Right hindlimb (tissue), 1 donor: ENCODE measurements at regions not wholly inside any gene's neighbourhood (a gene's known extent, or its start where the extent isn't known, plus 50 kb on each side); places are given as distances from the start of the nearest gene placed in this dataset.
A peak's percentile ranks its signal among the peaks of the same experiment; 100 is the strongest.
"Not testable (repeated sequence)": the region's sequence is repeated elsewhere in the genome, so short reads cannot be mapped to it uniquely, and the experiment has no call there.

Experiments
- DNase-seq: peaks from one replicate; pipeline ENCODE4 v3.0.0-alpha.2; 2018

DNA sequence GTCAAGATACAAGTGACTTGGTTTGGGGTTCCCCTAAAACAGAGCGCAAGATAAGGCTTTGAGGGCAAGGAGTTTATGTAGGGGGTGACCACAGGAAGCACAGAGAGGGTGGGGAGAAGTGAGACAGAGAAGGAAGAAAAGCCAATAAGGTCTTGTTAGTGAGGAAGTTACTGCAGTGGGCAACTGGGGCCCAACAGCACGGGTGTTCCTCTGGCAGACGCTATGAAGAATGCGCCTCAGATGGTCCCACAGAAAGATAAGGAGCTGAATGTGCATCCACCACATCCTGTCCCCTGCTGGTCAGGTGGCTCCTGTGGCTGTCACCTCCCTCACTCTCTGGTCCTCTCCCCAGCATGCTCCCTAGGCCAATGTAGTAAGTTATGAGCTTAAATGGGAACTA is 333.5 kb downstream of the TSHZ3 start:
- DNase-seq, result no peak

DNA sequence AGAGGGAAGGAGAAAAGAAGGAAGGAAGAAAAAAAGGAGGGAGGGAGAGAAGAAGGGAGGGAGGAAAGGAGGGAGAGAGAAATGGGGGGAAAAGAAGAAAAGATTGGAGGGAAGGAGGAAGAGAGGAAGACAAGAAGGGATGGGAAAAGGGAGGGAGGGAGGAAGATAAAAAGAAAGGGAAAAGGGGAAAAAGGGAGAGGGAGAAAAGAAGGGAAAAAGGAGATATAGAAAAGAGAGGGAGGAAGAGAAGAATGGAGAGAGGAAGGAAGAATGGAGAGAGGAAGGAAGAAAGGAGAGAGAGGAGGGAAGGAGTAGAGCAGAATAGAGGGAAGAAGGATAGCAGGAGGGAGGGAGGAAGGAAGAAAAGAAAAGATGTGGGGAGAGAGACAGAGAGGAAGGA is 334.6 kb downstream of the TSHZ3 start:
- DNase-seq, result no peak

DNA sequence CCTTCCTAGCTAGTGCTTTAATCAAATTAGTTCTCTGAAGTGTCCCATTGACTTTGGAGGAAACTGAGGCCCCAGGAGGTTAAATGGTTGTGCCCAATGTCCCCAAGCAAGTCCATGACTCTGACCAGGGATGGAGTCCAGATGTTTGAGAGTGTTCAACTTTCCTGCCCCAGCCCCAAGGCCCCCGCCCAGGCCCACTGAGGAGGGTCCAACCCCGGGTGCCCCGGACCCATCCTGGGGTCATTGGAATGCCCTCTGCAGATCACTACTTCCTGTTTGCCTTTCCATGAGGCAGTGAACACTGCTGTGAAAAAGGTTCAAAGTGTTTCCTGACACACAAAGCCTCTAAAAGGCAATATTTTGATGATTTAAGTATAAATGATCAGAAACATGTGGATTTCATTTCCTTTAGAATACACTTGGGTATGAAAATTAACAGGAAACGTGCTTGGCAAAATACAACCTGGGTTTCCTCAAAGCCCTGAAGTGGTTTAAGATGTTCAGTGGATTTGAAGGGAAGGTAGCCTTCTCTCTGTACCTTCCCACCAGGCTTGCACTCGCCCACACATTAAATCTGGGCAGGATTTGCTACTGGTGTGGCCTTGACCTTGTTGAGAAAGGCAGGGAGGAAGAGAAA is 335.7 kb downstream of the TSHZ3 start:
- DNase-seq, result peak; percentile 32

DNA sequence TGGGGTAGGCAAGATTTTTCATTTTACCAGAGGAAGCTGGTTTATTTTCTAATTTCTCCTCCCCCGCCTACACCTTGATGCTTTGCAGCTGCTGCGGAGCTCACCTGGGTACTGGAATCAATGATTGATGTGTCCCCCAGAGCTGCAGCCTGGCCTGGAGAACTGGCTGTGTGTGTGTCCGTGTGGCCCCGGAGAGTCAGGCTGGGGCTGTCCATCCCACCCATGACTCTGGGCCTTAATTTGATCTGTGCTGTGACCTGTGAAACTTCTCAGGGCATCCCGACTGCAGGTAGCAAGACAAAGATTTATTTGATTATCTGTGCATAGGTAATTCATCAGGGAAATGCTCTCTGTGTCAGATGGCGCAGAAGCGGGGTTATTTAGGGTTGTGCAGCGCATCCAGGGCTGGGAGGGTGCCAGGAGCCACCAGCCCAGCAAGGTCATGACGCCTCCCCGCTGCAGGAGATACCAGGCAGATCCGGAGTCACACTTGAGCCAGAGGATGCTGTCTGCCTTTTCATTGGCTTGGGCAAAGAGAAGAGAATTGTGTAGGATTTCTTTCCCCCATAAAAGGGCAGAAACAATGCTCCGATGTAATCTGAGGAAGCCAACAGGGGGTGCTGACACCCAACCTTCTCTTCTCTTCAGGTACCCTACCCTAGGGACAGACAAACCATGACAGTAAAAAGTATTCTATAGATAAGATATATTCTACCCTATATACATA is 346.6 kb downstream of the TSHZ3 start:
- DNase-seq, result no peak

DNA sequence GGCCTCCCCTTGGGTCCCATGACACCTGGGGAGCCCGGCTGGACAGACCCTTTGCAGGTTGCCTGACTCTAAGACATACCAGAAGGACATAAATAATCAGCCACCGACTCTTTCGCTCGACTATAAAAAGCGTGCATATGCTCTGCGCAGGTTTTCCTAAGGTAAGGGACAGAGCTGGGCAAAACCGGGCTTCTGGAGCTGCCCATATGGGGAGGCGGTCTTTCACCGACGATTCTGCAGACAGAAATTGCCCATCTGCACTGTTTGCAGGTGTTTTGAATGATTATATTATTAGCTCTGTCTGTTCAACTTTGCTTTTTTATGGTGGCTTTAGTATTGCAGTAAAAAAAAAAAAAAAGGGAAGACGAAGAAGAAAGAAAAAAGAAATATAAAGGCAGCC is 347.2 kb downstream of the TSHZ3 start:
- DNase-seq, result no peak

DNA sequence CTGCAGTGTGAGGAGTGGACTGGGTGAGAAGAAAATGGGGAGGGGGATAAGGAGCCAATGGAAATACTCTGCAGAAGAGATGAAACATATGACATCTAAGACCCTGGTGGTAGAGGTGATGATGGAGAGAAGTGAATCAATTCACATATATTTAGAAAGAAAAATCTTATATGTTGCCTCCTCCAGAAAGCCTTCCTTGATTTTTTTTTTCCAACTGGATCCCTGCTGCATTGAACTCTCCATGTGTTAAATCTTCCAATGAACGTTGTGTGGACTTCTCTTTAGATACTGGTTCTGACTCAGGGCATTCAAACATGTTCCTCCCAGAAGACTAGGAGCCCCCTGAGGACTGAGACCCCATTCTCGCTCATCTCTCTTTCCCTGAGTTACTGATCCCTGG is 348.3 kb downstream of the TSHZ3 start:
- no peak for DNase-seq

DNA sequence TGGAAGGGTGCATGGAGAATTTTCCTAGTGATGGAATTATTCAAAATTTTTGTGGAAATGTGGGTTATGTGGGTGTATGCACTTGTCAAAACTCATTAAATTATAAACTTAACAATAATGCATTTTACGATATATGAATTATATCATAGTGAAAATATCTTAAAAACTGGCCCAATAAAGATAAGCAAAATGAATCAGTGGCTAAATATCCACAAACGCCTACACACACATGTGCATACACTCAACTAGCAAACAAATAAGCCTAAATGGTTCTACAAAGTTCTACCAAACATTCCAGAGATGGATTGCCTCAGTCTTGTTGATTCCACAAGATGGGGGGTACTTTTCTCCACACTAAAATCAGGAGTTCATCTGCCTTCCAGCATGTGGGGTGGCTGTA is 349.5 kb downstream of the TSHZ3 start:
- DNase-seq, result no peak

DNA sequence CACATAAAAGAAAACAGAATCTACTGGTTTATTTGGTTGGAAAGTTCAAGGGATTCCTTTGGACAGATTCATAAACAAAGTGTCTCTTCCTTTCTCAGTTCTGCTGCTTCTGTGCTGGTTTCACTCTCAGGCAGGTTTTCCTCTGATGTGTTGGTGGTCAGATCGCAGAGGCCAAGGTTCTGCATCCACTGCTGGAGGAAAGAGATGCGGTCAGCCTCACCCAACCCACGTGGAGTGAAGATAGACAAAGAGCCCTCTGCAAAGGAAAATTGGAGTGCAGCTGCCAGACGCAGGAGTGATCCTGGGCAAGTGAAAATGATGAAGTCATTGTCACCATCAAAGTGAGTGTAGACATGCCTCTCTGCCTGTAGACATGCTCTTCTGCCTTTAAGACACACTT is 352.0 kb downstream of the TSHZ3 start:
- DNase-seq, result no peak

DNA sequence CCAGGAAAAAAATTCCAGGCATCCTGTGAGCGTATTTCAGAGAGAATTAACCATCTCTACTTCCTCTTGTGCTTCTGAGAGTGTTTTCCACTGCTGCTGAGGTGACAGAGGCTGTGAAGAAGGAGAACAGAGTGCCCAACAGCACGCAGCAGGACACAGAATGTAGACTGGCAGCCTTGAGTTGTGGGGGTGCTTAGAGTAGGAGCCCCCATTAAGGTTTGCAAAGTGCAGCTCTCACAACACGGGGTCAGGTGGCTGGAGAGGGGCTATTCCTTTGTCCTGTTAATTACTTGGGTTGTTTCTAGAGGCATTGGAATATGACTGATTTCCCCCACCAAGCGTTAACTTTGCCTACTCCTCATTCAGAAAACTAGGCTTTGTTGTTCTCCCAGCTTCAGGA is 370.6 kb downstream of the TSHZ3 start:
- no peak for DNase-seq

DNA sequence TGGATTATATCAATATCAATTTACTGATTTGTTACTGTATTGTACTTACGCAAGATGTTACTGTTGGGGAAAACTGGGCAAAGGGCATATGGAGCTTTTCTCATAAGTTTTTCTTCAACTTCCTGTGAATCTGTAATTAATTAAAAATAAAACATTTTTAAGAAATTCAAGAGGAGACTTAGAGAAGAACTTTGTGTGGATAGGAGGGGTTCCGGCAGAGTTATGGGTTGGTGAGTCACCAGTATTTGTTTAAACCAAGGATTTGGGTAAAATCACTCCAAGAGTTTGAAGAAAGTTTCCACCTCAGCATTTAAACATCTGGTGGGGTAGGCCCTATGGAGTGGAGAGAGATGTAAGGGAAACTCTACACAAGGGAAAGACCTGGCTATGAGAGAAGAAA is 379.6 kb downstream of the TSHZ3 start:
- DNase-seq, result no peak

DNA sequence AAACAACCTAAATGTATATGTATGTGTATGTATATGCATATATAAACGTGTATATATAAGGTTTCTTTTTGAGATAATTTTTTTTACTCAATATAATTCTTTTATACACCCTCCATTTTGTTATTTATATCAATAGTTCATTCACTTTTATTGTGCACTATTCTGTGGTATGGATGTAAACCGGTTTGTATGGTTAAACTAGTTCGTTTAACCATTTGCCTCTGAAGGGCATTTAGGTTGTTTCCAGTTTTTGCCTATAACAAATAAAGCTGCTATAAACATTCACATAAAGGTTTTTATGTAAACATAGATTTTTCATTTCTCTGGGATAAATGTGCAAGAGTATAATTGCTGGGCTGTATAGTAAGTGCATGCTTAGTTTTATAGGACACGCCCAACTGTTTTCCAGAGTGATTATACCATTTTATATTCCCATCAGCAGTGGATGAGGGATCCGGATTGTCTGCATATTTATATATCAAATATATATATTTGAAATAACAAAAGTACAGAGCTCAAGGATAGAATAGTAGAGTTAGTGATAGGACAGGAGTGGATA is 380.3 kb downstream of the TSHZ3 start:
- no peak for DNase-seq

DNA sequence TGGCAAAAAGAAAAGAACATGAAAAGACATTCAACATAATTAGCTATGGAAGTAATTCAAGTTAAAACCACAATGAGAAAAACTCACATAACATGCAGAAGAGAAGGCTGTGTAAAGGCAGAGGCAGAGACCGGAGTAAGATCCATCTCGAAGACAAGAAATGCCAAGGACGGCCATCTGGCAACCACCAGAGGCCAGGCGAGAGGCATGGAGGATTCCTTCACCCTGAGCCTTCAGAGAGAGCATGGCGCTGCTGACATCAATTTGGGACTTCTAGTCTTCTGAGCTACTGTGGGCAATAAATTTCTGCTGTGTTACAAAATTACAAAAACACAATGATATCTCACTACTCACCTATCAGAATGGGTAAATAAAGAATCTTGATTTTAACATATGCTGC is 381.0 kb downstream of the TSHZ3 start:
- DNase-seq, result no peak

DNA sequence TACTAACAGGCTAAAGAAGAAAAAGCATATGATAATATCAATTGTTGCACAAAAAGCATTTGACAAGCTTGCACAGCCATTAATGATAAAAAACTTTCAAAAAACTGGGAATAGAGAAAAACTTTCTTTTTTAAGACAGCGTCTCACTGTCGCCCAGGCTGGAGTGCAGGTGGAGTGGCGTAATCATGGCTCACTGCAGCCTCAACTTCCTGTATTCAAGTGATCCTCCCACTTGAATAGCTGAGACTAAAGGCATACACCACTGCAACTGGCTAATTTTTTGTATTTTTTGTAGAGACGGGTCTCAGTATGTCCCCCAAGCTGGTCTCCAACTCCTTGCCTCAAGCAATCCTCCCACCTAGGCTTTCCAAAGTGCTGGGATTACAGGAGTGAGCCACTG is 382.8 kb downstream of the TSHZ3 start:
- DNase-seq, result no peak

DNA sequence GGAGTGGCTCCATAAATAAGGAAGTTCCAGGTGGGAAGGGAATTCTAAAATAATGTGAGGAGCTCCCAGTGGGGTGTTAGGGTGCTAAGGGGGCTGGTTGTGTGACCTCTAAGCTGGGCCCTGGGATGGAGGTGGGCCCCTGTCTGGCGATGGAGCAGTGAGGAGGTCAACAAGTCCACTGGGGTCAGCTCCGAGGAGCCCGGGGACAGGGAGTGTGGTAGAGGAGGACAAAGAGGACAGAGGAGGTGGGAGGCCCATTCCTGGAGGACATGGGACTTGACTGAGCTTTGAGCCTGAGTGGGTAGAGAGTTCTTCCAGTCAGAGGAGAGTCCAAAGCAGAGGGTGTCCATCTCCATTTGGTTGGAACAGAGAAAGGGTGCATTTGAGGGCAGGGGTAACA is 390.2 kb downstream of the TSHZ3 start:
- DNase-seq, result no peak

DNA sequence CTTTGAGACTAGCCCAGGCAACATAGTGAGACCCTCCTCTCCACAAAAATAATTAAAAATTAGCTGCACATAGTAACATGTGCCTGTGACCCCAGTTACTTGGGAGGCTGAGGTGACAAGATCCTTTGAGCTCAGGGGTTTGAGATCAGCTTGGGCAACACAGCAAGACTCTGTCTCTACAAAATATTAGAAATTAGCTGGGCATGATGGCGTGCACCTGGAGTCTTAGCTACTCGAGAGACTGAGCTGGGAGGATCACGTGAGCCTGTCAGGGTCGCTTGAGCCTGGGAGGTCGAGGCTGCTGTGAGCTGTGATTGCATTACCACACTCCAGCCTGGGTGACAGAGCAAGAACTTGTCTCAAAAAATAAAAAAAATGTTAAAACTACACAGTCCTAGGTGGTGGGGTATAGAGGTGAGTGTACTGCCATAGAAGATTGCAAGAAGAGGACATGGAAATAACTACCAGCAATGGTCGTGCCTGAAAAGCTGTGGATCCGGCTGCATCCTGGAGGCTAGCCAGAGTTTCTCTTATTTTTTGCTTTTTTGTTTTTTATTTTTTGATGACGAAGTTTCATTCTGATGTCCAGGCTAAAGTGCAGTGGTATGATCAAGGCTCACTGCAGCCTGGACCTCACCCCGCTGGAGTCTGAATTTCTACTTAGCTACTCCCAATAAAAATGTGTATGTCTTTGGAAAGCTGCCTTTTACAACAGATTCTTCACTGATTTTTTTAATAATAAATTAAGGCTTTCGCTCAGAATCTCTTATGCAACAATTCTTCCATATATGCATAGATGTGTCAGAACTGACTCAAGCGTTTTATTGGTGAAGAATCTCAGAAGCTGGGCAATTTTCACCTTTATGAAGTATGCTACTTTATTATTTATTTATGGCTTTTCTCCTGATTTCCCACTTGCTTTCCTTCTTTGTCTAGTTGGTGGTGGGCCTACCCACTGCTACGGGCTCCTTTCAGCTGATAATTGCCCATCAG is 393.8 kb downstream of the TSHZ3 start:
- no peak for DNase-seq

DNA sequence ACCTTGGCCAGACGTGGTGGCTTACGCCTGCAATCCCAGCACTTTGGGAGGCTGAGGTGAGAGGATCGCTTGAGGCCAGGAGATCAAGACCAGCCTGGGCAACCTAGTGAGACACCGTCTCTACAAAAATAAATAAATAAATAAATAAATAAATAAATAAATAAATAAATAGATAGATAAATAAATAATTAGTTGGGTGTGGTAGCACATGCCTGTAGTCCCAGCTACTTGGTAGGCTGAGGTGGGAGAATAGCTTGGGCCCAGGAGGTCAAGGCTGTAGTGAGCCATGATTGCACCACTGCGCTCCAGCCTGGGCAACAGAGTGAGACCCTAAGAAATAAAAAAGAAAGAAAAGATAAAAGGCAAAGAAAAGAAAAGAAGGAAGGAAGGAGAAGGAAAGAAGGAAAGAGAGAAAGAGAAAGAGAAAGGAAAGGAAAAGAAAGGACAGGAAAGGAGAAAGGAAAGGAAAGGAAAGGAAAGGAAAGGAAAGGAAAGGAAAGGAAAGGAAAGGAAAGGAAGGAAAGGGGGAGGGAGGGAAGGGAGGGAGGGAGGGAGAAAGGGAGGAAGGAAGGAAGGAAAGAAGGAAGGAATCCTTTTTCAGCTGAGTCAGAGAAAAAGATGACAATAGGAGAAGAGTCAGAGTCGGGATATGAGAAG is 404.8 kb downstream of the TSHZ3 start:
- DNase-seq, result not testable (repeated sequence)

DNA sequence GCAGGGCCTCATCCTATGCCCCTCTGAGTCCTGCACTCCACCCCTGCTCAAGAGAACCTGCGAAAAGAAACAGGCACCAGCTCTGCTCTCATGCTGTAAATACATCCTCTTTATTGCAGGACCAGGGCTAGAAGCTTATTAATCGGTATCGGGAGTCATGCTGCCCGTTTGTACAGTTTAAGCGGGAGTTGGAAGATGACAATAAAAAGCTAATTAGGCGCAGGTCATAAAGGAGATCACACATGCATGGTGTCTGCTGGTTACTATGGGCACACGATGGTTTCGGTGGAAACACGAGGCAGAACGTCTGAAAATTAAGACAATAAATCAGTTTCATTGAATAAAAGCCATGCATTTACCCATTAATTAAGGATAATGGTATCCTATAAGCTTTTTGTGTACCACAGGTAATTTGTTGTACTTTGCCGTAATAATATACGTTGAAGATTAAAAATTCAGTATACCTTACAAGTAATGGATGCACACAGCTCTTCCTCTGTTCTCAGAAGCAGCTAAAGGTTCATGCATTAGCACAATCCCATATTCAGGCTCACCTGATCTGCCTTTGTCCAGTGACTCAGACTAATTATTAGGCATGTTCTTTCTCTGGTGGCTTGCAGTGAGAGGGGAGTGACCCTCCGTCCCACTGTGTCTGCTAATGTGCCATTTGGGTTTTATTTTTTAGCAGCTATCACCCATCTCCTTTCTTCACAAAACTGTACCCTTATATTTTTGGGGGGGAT is 406.0 kb downstream of the TSHZ3 start:
- DNase-seq, result no peak

DNA sequence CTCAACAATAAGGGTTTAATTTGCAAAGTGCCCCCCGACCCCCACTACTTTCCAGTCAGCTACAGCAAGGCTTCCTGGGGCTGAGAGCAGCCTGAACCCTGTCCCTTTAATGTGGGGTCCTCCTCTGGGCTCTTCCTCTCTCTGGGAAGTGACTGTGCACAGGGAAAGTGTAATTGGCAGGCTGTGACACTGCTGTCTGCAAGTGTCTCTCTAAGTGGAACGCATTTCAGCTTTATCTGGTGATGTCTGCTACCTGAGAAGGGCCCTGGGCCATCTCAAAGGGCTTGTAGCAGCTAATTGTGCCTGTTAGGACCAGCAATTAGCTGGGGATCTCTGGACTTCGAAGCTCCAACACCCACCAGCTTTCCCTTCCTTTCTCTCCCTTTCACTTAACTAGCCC is 406.6 kb downstream of the TSHZ3 start:
- no peak for DNase-seq

DNA sequence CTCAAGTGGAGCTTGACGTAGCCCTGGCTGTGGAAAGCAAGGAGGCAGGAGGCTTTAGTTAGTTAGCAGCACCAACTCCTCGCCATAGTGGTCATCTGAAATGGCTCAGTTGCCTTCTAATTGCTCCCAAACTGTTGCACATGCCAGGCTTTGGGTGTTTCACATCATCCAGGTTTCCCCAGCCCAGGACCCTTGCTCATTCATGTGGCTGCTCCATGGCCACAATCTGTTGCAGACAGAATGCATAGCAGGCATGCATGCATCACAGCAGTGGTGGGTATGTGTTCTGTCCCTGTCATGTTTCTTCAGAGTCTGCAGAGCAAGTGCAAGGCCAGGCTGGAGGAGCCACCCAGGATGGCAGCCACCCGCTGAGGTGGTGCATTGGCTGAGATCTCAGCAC is 407.6 kb downstream of the TSHZ3 start:
- DNase-seq, result no peak

DNA sequence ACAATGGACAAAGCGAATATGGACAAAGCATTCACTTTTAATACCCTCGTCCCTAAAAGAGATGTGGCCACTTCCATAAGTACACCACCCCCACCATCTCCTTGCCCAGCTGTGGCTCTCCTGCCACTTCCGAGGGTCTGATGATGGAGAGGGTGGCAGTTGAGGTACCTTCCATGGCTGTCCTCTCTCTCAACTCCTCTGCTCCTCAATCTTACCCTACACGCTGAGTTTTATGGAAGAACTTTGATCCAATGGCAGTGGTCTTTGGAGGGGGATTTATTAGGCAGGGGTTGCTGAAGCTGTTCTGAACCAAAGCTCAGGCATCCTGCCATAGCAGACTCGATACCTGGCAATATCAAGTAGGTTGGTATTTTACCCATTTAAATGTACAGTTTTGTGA is 413.0 kb downstream of the TSHZ3 start:
- DNase-seq, result no peak

DNA sequence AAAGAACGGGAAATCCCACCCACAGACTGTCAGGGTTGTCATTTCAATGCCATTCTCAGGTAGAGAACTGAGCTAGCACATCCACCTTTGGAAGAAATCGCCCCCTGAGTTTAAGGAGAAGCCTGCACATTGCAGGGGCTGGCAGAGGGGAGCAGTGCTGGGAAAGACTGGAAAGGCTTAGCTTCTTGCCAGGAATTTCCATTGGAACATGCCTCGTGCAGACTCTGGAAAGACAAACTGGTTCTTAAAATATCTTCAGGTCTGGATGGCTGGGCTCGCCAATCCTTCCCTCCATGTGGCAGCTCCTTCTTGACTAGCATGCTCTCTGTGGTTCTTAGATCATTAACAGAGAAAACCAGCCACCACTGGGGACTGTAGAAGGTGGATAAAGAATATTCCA is 414.1 kb downstream of the TSHZ3 start:
- peak; percentile 35 for DNase-seq

DNA sequence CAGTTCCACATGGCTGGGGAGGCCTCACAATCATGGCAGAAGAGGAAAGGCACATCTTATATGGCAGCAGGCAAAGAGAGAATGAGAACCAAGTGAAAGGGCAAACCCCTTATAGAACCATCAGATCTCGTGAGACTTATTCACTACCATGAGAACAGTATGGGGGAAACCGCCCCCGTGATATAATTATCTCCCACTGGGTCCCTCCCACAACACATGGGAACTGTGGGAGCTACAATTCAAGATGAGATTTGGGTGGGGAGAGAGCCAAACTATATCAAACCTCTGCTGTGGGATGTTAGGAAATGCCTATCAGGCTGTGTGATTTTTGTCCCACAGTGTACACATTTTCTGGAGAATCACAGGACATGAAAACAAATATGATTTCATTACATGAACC is 415.8 kb downstream of the TSHZ3 start:
- not testable (repeated sequence) for DNase-seq
